Large intestine (tissue), 3 donors: ENCODE measurements at regions not wholly inside any gene's neighbourhood (a gene's known extent, or its start where the extent isn't known, plus 50 kb on each side); places are given as distances from the start of the nearest gene placed in this dataset.

ENCODE experiments used
- DNase-seq, 2 donors: peaks; one replicate each; pipeline versions ENCODE4 v3.0.0 to v3.0.0-alpha.2; 2013
- H3K27ac ChIP-seq: one replicate; pipeline ENCODE4 v1.5.1; 2013; ENCODE audit warnings: low read length
- H3K27me3 ChIP-seq: 2 replicates; pipeline ENCODE4 v1.6.1; 2013; ENCODE audit warnings: low read length; ENCODE audit not compliant: control insufficient read depth, insufficient read depth
- H3K36me3 ChIP-seq: 2 replicates; pipeline ENCODE4 v1.6.1; 2013; ENCODE audit warnings: low read length; ENCODE audit not compliant: control insufficient read depth, insufficient read depth
- H3K4me1 ChIP-seq: one replicate; pipeline ENCODE4 v1.6.1; 2013; ENCODE audit warnings: low read length; ENCODE audit not compliant: control insufficient read depth, insufficient read depth
- H3K4me3 ChIP-seq: one replicate; pipeline ENCODE4 v1.5.1; 2013; ENCODE audit warnings: low read length
- H3K9me3 ChIP-seq: one replicate; pipeline ENCODE4 v1.6.1; 2013; ENCODE audit warnings: mild to moderate bottlenecking, low read depth, low read length, moderate library complexity; ENCODE audit not compliant: control insufficient read depth
- WGBS: methylation state at CpG from one replicate; pipeline ENCODE4 v1.1.5; 2013; ENCODE audit warnings: low lambda C conversion rate; ENCODE audit not compliant: insufficient coverage; 5-methylcytosine and 5-hydroxymethylcytosine counted together

DNA sequence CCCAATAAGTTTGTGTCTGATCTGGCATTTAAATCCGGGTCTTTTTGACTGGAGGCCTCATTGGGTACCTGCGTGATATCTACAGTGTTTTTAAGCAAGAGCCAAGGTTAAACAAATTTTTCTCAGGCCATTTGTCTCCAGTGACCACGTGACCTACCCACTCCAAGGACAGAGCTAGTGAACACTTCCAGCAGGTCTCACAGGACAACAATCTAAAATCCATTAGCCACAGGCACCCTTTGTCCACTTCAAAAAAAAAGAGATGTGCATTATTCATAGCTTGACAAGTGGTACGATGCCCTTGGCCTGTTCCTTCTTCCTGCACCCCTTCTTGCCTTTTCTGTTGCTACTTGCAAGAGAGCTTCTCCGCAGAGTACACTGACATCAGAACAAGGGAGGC lies 109.6 kb upstream of the GSC start:
- DNase-seq: no peak
- no peaks in the 10 kb centered on the region for H3K4me1 ChIP-seq
- no peaks in the 10 kb centered on the region for H3K36me3 ChIP-seq
- no CpG with 5 or more reads among the region's 5 CpGs for WGBS
- H3K27me3 ChIP-seq: peaks cover 10% of the 10 kb centered on the region
- no peak overlapping the region for H3K4me3 ChIP-seq
- H3K27ac ChIP-seq: no peak overlapping the region
- no peaks in the 10 kb centered on the region for H3K9me3 ChIP-seq

DNA sequence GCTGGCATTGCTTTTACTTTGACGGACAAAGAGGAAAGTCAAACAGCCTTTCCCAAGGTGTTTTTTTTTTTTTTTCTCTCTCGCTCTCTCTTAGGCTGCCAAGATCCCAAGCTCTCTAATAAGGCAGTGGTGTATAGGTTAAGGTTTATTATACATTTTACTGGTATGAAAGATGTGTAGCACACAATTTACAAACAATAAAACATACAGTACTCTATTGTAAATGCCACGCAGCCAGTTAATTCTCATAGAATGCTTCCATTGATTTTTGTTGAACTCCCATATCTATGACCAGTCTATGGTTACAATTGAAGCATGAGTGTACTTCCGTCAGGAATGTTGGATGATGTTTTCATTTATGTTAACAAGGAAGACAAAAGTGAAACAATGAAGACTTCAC lies 106.4 kb upstream of the GSC start:
- Histone ChIP-seq H3K27ac (no peak overlapping the region), H3K27me3 (peaks cover 19% of the 10 kb centered on the region), H3K4me3 (no peak overlapping the region), H3K36me3 (no peaks in the 10 kb centered on the region), H3K9me3 (no peaks in the 10 kb centered on the region), H3K4me1 (no peaks in the 10 kb centered on the region)
- DNase-seq: no peak
- WGBS: no CpG with 5 or more reads among the region's 4 CpGs

DNA sequence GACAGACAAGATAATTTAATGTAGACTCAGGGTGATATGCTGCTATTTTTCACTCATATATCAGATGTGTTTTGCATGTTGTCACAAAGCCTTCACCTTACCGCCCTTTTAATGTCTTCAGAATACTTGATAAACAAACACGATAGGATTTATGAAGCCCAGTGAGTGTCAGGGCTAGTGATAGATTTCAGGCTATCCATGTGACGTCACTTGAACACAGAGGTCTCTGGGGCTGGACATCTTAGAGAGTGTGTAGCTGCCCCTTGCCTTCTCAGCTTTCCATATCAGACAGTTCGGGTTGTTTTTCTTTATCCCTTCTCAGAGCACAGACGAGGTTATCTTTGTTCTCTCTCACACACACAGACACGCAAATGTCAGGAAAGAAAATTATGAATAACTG lies 105.3 kb upstream of the GSC start:
- no peaks in the 10 kb centered on the region for H3K9me3 ChIP-seq
- no peak overlapping the region for H3K27ac ChIP-seq
- H3K4me3 ChIP-seq: no peak overlapping the region
- H3K4me1 ChIP-seq: no peaks in the 10 kb centered on the region
- H3K27me3 ChIP-seq: peaks cover 19% of the 10 kb centered on the region
- H3K36me3 ChIP-seq: no peaks in the 10 kb centered on the region
- WGBS: 16% methylated on average over 3 of the region's 6 CpGs
- DNase-seq: no peak

DNA sequence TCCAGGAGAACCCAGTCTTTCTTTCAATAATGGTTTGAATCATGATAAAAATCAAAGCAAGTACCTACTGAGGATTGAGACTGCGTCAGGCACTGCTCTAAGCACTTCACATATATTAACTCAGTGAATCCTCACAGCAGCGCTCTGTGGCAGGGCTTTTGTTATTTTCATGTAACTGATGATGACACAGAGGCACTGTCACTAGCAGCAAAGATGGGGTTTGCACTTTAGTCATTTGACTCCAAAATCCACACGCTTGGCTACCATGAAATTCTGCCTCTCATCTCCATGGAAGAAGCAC lies 98.8 kb upstream of the GSC start:
- DNase-seq: no peak
- Histone ChIP-seq H3K36me3 (no peaks in the 10 kb centered on the region), H3K9me3 (no peaks in the 10 kb centered on the region), H3K27me3 (peaks cover 46% of the 10 kb centered on the region), H3K27ac (no peak overlapping the region), H3K4me3 (no peak overlapping the region), H3K4me1 (no peaks in the 10 kb centered on the region)
- no CpG with 5 or more reads among the region's 3 CpGs for WGBS

DNA sequence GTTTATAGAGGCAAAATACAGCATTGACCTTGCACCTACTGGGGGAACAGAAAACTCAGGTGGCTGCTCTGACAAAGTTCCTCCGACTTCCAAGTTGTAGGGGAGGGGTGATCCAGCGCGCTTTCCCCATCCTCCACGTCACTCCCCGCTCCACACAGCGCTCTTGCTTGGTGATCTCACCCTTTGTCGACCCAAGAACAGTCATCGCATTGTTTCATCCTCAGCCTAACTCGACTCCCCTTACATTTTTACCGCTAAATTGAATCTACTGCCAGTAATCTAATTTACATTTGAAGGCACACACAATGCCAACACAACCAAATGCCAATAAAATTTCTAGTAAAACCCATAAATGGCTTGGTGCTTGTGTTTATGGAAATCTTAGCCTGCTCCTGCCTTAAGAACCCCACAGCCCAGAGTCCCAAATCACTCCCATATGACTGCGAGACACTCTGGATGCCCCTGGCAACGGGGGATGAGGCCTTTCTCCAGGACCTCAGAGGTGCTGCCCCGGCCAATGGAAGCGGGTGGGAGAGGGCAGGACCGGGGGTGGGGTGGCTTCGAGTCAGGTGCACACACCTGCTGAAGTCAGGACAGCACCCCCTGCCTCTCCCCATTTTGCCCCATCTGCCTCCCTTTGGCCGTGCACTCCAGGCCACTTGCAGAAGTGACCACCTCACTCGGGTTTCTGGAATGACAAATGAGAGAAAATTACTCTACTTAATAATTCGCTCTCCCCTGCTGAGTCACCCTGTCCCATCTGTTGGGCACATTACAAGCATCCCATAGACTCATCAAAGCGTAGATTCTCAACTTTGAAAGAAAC lies 98.2 kb upstream of the GSC start:
- no peaks in the 10 kb centered on the region for H3K36me3 ChIP-seq
- no peak overlapping the region for H3K27ac ChIP-seq
- H3K27me3 ChIP-seq: peaks cover 48% of the 10 kb centered on the region
- WGBS: no CpG with 5 or more reads among the region's 20 CpGs
- no peak overlapping the region for H3K4me3 ChIP-seq
- H3K4me1 ChIP-seq: no peaks in the 10 kb centered on the region
- no peak for DNase-seq
- no peaks in the 10 kb centered on the region for H3K9me3 ChIP-seq

DNA sequence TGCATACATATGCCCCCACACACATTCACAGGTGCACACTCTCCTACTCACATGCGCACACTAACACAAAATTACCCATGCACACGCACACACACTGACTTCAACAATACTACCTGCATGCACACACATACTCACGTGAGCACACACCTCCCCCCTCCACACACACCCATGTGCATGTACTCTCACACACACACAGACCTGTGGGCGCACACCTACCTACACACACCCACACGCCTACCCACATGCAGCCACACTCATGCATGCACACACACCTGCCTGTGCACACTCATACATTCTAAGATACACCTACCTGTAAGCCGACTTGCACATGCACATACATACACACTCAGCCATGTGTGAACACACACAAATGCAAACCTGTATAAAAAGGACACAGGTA lies 97.3 kb upstream of the GSC start:
- WGBS: no CpG with 5 or more reads among the region's 6 CpGs
- no peak for DNase-seq
- Histone ChIP-seq H3K4me1 (no peaks in the 10 kb centered on the region), H3K36me3 (no peaks in the 10 kb centered on the region), H3K27ac (no peak overlapping the region), H3K9me3 (no peaks in the 10 kb centered on the region), H3K4me3 (no peak overlapping the region), H3K27me3 (peaks cover 46% of the 10 kb centered on the region)

DNA sequence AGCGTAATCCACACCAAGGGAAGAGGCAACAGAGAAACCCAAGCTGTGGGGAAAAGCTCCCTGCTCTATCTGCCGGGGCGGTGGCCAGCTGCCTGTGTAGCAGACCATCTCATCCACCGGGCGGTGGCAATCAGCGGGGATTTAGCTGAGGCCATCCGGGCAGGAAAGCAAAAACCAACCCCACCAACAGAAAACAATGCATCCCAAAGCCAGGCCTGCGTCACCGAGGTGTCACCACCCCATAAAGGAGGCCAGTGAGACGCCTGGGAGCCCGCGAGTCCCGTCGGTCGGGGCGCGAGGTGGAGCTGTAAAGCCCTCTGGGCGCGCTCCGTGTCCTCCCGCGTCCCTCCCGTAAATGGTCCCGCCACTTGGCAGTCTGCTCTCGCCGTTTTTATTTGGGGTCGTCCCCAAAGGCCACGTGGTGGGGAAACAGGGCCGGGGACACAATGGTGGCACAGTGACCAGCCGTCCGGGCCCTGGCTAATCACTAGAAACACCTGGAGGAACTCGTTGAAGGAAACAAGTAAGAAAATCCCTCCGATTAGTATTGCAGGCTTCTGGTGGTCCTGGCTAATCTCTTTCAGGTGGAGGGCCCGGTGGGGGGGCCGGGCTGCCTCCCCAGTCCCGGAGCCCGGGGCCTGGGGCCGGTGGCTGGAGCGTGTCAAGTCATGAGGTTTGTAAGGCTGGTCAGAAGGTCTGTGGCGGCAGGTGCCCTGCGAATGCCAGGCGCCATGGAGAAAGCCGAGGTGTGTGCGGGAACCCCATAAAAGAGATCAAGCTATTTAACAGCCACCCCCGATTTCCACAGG lies 94.7 kb upstream of the GSC start:
- no peak overlapping the region for H3K27ac ChIP-seq
- H3K9me3 ChIP-seq: no peaks in the 10 kb centered on the region
- DNase-seq: peak in 1 of 2 donors; percentile 15
- no peaks in the 10 kb centered on the region for H3K4me1 ChIP-seq
- no peaks in the 10 kb centered on the region for H3K36me3 ChIP-seq
- no peak overlapping the region for H3K4me3 ChIP-seq
- H3K27me3 ChIP-seq: peaks cover 51% of the 10 kb centered on the region
- WGBS: no CpG with 5 or more reads among the region's 45 CpGs

DNA sequence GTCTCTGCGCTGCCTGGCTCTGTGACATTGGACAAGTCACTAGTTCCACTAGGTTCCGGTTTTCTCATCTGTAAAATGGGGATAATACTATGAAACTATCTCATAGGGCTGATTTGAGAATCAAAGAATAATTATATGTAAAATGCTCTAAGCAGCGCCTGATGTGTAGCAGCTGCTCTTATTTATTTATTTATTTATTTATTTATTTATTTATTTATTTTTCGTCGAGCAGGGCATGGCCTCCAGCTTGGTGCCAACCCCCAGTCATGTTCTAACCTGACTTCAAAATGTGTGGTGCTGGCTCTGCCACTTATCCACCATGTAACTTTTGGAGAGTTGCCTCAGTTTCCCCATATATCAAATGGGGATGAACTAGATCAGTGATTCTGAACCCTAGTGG lies 93.5 kb upstream of the GSC start:
- H3K27me3 ChIP-seq: peaks cover 46% of the 10 kb centered on the region
- no peaks in the 10 kb centered on the region for H3K9me3 ChIP-seq
- H3K4me1 ChIP-seq: no peaks in the 10 kb centered on the region
- no peak for DNase-seq
- H3K36me3 ChIP-seq: no peaks in the 10 kb centered on the region
- no peak overlapping the region for H3K27ac ChIP-seq
- no peak overlapping the region for H3K4me3 ChIP-seq
- 100% methylated on average over 1 of the region's 5 CpGs for WGBS

DNA sequence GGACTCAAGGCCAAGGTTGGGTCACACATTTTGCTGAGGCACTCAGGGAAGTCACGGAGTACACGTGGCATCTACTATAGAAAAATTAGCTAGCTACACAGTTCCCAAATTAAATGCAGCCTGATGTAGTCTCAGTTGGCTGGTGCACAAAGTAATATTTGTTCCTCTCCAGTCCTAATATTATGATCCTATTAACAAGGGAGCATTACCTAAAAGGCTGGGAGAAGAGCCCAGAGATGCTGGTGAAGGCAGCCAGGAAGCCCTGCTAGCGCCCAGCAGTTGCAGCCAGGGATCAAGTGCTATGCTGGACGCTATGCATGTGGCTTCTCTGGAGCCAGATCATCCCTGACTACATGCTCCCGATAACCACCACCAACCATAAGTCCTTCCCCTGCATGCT lies 88.0 kb upstream of the GSC start:
- Histone ChIP-seq H3K36me3 (no peaks in the 10 kb centered on the region), H3K4me1 (no peaks in the 10 kb centered on the region), H3K27me3 (peaks cover 20% of the 10 kb centered on the region), H3K27ac (no peak overlapping the region), H3K9me3 (no peaks in the 10 kb centered on the region), H3K4me3 (no peak overlapping the region)
- WGBS: no CpG with 5 or more reads among the region's 5 CpGs
- no peak for DNase-seq

DNA sequence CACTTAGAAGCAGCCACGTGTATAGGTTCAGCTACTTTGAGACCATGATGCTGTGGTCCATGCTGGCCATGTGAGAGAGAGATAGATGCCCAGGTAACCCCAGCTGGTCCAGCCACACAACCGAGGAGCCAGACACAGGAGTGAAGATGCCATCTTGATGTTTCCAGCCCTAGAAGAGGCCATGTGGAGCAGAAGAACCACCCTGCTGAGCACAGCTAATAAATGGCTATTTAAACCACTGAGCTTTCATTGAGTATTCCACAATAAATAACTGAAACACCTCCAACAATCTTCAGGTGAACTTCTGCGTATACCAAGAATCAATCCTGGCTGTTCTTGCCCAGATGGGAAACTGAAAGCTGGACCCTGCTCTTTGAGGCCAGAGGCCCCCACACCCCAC lies 84.0 kb upstream of the GSC start:
- DNase-seq: no peak
- Histone ChIP-seq H3K4me1 (no peaks in the 10 kb centered on the region), H3K9me3 (no peaks in the 10 kb centered on the region), H3K27me3 (peaks cover 10% of the 10 kb centered on the region), H3K27ac (no peak overlapping the region), H3K4me3 (no peak overlapping the region), H3K36me3 (no peaks in the 10 kb centered on the region)
- WGBS: no CpG with 5 or more reads among the region's 3 CpGs
